ENCODE measurements at regions not wholly inside any gene's neighbourhood (a gene's known extent, or its start where the extent isn't known, plus 50 kb on each side); places are given as distances from the start of the nearest gene placed in this dataset.

- no peaks in the 10 kb centered on the region for H3K27me3 ChIP-seq (ENCODE audit: insufficient read depth, low read depth, low read length)
- H3F3A ChIP-seq (ENCODE audit: insufficient read depth, low read length, poor library complexity, severe bottlenecking) = no peaks in the 10 kb centered on the region
- no peak overlapping the region for H3K27ac ChIP-seq (ENCODE audit: low read length)
- H3K36me3 ChIP-seq (ENCODE audit: insufficient read depth, low read length) = no peaks in the 10 kb centered on the region
- no peaks in the 10 kb centered on the region for H3K9me3 ChIP-seq (ENCODE audit: low read length)
- H3K9me2 ChIP-seq (ENCODE audit: insufficient read depth, low read length) = no peaks in the 10 kb centered on the region
- H3K4me3 ChIP-seq (ENCODE audit: low read length) = no peak overlapping the region
- H3K4me2 ChIP-seq (ENCODE audit: low read length) = no peak overlapping the region
- no peaks in the 10 kb centered on the region for H3K79me2 ChIP-seq (replicated peaks; ENCODE audit: insufficient read depth, low read length)
- no peak overlapping the region for H2AFZ ChIP-seq (ENCODE audit: low read depth, low read length)
- no peaks in the 10 kb centered on the region for H4K20me1 ChIP-seq (ENCODE audit: insufficient read depth)
- TF ChIP-seq RAD21 (conservative IDR thresholded peaks at IDR 0.05) (no peak), POLR2AphosphoS5 (IDR thresholded peaks at IDR 0.05) (no peak), SMC3 (conservative IDR thresholded peaks at IDR 0.05; ENCODE audit: poor library complexity) (no peak), EP300 (conservative IDR thresholded peaks at IDR 0.05; ENCODE audit: poor library complexity, severe bottlenecking) (no peak), MXI1 (conservative IDR thresholded peaks at IDR 0.05; ENCODE audit: poor library complexity, severe bottlenecking) (no peak), REST (IDR thresholded peaks at IDR 0.05; ENCODE audit: borderline replicate concordance) (no peak), CTCF (IDR thresholded peaks at IDR 0.05; ENCODE audit: poor library complexity, severe bottlenecking) (no peak), TAF1 (IDR thresholded peaks at IDR 0.05; ENCODE audit: low read depth) (no peak), EZH2 (IDR thresholded peaks at IDR 0.05; ENCODE audit: borderline replicate concordance, insufficient read depth, low read length, poor library complexity, severe bottlenecking) (no peak)
- no peak overlapping the region for H3K9ac ChIP-seq (ENCODE audit: low read length)
These were observed 237.6 kb upstream of the CCNH start for GRCh38 chr5:87650284-87650683.

GRCh38 chr5:87649455-87649854, 236.7 kb upstream of the CCNH start:
- Histone ChIP-seq H3K9ac (ENCODE audit: low read length) (no peak overlapping the region), H3K27ac (ENCODE audit: low read length) (no peak overlapping the region), H3F3A (ENCODE audit: insufficient read depth, low read length, poor library complexity, severe bottlenecking) (no peaks in the 10 kb centered on the region), H3K9me2 (ENCODE audit: insufficient read depth, low read length) (no peaks in the 10 kb centered on the region), H4K20me1 (ENCODE audit: insufficient read depth) (no peaks in the 10 kb centered on the region), H2AFZ (ENCODE audit: low read depth, low read length) (no peak overlapping the region), H3K36me3 (ENCODE audit: insufficient read depth, low read length) (no peaks in the 10 kb centered on the region), H3K27me3 (ENCODE audit: insufficient read depth, low read depth, low read length) (no peaks in the 10 kb centered on the region), H3K9me3 (ENCODE audit: low read length) (no peaks in the 10 kb centered on the region), H3K4me3 (ENCODE audit: low read length) (no peak overlapping the region), H3K4me2 (ENCODE audit: low read length) (no peak overlapping the region), H3K79me2 (replicated peaks; ENCODE audit: insufficient read depth, low read length) (no peaks in the 10 kb centered on the region)
- no peak for TF ChIP-seq EP300 (conservative IDR thresholded peaks at IDR 0.05; ENCODE audit: poor library complexity, severe bottlenecking)
- TF ChIP-seq EZH2 (IDR thresholded peaks at IDR 0.05; ENCODE audit: borderline replicate concordance, insufficient read depth, low read length, poor library complexity, severe bottlenecking) = no peak
- TF ChIP-seq MXI1 (conservative IDR thresholded peaks at IDR 0.05; ENCODE audit: poor library complexity, severe bottlenecking) = no peak
- TF ChIP-seq TAF1 (IDR thresholded peaks at IDR 0.05; ENCODE audit: low read depth) = no peak
- no peak for TF ChIP-seq CTCF (IDR thresholded peaks at IDR 0.05; ENCODE audit: poor library complexity, severe bottlenecking)

Data from neural cell (in vitro differentiated cells).